HG02885 (cell line): ENCODE measurements at regions not wholly inside any gene's neighbourhood (a gene's known extent, or its start where the extent isn't known, plus 50 kb on each side); places are given as distances from the start of the nearest gene placed in this dataset.
"Not testable (repeated sequence)": the region's sequence is repeated elsewhere in the genome, so short reads cannot be mapped to it uniquely, and the experiment has no call there.

Source experiments
- ATAC-seq: cut with Tn5 transposase; IDR thresholded peaks from one replicate; pipeline ENCODE4 v1.9.1; 2021; ENCODE audit warnings: mild to moderate bottlenecking; ENCODE audit not compliant: unreplicated experiment, poor library complexity

DNA sequence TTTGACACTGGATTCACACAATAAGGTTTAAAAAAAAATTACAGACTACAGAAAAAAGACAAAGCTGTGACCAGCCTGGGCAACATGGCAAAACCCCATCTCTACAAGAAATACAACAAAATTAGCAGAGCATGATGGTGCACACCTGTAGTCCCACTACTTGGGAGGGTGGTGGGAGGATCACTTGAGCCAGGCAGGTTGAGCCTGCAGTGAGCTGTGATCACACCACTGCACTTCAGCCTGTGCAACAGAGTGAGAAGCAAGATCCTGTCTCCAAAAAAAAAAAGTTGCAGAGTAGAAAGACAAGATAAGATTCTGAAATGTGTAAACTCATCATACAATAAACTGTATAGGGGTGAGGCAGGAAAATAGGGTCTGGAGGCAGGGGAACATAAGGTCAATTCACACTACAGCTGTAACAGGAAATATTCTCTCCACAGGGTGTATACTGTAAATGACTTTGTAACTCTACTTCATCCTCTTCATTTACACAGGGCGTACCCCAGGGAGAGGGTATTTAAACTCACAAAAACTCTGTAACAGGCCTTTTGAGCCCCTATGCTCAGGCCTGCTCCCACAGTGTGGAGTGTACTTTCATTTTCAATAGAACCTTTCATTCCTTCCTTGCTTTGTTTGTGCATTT, 112.6 kb upstream of the MAPK10 start:
- no peak for ATAC-seq

DNA sequence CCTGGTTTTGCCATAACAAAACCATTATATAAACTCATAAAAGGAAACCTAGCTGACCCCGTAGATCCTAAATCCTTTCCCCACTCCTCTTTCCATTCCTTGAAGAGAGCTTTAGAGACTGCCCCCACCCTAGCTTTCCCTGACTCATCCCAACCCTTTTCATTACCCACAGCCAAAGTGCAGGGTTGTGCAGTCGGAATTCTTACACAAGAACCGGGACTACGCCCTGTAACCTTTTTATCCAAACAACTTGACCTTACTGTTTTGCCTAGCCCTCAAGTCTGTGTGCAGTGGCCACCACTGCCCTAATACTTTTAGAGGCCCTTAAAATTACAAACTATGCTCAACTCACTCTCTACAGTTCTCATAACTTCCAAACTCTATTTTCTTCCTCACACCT, 116.0 kb upstream of the PTPN13 start:
- ATAC-seq = not testable (repeated sequence)

DNA sequence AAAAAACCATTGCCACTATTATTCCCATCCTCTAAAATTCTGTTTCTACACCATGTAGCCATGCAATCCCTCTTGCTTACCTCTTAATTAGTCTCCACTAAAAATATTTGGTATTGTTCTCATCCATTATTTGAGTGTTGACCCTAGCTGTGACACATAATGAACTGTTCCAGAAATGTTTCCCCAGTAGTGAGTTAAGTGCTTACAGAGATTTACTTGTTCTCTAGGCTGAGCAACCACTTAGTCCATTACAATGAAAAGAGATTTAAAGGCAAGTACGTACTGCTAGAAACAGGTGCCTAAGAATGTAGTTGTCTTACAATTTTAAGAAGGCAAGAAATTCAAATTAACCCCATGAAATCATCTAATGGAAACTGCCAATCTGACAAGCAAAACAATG, 112.7 kb upstream of the PTPN13 start:
- no peak for ATAC-seq

- ATAC-seq = no peak
These were observed 111.6 kb upstream of the PTPN13 start for GRCh38 chr4:86482306-86483172.

- no peak for ATAC-seq
These were observed 111.0 kb upstream of the PTPN13 start for GRCh38 chr4:86483173-86483490.

DNA sequence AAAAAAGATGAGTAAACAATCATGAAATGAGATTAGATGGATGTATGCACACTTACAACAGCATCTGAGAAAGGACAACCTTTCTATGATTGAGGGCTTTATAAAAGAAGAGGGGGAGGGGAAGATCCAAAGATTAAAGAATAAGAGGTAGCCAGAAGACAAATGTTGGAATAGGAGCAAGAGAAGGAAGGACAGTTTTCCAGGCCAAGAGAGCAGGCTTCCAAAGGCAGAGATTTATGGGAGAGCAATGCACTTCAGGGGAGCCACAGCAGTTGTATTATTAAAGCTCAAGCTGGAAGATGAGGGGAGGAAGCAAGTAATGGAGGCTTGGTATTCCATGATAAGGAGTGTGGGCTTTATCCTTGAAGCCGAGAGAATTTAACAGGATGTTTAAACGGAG, 110.3 kb upstream of the PTPN13 start:
- ATAC-seq = no peak

- peak; percentile 75 for ATAC-seq
These were observed 109.9 kb upstream of the PTPN13 start for GRCh38 chr4:86484241-86484640.

- ATAC-seq = no peak
These were observed 106.3 kb upstream of the PTPN13 start for GRCh38 chr4:86487738-86488348.

- no peak for ATAC-seq
These were observed 100.7 kb upstream of the PTPN13 start for GRCh38 chr4:86493460-86493859.

DNA sequence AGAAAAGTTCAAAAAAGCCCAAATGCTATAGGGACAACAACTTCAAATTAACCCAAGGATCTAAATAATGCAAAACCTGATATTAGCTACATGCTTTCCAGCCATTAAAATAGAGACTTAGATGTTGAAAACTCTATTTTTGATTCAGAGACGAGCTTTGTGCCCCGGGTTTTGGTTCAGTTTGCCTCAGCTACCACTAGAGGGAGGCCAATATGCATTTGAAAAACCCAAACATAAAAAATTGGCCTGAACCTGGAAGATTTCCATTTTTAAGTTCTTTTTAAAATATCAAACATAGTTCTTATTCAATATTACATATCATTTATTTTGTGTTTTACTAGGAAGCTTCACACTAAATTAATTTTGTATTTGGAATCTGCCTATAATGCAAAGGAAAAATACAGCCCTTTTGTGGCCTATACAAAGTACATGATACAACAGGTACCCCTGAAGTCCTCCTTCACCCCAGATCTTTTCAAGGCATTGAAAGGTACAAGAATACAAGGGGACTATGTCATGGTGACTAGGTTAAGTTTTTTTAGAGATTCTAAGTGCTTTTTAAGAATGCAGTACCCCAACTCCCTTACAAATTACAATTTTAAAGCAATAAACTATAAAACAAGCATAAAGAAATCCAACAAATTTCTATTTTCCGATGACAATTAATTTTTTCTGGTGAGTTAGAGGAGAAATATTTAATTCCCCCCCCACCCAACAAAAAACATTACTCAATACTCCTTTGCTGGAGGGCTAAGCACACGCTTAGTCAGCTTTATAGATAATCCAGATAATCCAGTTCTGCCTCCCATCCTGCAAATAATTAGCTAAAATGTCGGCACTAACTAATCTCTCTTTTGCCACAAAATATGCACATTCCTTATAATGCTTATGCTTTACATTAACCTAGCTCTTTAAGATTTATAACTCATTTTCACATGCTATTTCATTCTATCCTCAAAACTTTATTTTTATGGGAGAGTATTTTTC, 97.7 kb upstream of the PTPN13 start:
- ATAC-seq = no peak

GRCh38 chr4:86497131-86497530, 97.0 kb upstream of the PTPN13 start:
- no peak for ATAC-seq

- ATAC-seq = peak; percentile 89
These were observed 95.9 kb upstream of the PTPN13 start for GRCh38 chr4:86497980-86498862.

DNA sequence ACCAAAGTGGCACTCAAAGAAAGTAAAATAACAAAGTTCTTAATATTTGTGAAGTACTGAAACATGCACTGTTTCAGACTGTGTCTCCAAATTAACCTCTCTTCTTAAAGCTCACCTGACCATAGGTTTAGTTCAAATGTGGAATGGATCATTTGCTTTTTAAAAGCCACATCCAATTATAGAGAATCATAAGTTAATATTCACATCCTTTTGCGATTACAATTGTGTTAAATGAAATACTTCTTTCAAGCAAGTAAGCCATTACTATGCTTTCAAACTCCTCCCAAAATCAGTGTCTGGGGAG, 95.3 kb upstream of the PTPN13 start:
- no peak for ATAC-seq

DNA sequence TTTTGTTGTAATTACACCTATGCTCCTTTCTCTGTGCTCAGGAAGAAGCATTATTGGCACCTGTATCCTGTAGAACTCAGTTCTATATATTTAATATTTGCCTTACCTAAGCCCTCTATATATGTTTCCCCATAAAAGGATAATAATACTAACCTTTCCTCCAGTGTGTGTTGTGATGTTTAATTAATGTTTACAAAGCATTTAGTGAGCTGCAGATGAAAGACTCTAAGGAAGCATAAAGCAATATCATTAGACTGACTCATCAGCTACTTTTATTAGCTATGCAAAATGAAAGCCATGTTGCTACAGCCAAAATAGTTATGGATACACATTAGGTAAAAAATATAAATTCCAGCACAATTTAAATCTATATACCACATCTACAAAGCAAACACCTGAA, 93.6 kb upstream of the PTPN13 start:
- no peak for ATAC-seq

DNA sequence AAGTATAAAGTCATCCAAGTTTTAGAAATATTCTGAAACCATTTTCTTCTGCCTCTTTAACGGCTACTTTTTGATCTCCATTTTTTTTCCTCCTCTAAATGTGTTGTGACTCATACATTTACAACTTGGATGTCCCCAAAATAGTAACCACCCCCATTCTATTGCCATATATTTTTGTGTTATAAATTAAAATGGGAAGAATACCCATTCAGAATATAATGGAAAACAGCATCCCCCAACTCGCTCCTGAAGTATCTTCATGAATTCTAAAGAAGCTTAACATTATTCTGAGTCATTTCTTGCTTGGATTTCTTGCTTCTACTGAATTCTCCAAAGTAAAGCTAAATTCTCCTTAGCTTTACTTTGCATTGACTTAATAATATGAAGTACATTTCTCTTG, 92.0 kb upstream of the PTPN13 start:
- no peak for ATAC-seq

- ATAC-seq = no peak
These were observed 87.5 kb upstream of the PTPN13 start for GRCh38 chr4:86506591-86506990.

DNA sequence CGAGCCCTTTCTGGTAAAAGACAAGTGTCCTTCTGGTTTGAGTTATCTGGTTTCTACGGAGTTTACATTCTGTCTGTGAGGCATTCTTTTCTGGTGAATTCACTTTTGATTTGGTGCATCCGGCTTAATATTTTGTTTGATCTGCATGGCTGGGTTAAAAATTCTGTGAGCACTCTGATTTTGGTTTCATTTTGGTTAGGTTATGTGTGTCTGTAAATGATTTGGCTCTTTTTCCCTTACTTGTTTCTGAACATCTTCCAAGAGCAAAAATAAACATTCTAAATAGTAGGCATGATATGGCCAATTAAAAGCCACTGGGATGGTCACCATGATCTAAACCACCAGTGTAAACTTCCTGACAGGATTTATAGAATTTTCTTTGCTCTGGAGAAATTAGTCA, 85.7 kb upstream of the PTPN13 start:
- ATAC-seq = no peak

GRCh38 chr4:86511590-86511989, 82.5 kb upstream of the PTPN13 start:
- no peak for ATAC-seq

DNA sequence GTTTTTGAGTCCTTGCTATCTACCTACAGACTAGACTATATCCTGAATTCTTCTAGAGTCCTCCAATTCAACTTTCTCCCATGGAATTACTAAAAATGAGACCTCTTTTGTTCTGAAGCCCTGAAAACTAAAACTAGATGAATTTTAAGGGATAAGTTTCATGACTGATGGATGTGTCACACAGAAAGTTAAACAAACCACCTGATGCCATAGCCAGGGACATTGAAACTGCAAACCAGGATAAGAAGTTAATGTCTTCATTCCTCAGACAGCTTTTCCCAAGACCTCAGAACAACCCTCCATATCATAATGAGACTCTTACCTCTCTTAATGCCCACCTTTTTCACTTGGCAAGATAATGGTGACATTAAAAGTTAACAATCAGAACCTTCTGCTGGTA, 81.5 kb upstream of the PTPN13 start:
- ATAC-seq = no peak

DNA sequence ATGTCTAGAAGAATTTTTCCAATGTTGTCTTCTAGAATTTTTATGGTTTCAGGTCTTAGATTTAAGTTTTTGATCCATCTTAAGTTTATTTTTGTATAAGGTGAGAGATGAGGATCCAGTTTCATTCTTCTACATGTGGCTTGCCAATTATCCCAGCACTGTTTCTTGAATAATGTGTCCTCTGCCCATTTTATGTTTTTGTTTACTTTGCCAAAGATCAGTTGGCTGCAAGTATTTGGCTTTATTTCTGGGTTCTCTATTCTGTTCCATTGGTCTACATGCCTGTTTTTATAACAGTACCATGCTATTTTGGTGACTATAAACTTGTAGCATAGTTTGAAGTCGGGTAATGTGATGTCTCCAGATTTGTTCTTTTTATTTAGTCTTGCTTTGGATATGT, 78.2 kb upstream of the PTPN13 start:
- ATAC-seq = not testable (repeated sequence)
